Thymus (tissue), 11 donors: ENCODE measurements at regions not wholly inside any gene's neighbourhood (a gene's known extent, or its start where the extent isn't known, plus 50 kb on each side); places are given as distances from the start of the nearest gene placed in this dataset.

Experiments
- DNase-seq, 9 donors: peaks; one replicate each; pipeline ENCODE4 v3.0.0-alpha.2; 2013; ENCODE audit warnings: low spot score in 9 of 9, low read depth in 6 of 9, missing footprints in 1 of 9
- H3K27ac ChIP-seq, 2 donors: one replicate each; pipeline ENCODE4 v1.5.1; 2013; ENCODE audit warnings: control low read depth in 1 of 2, low read depth in 1 of 2, low read length in 1 of 2, mild to moderate bottlenecking in 1 of 2, moderate library complexity in 1 of 2
- H3K27me3 ChIP-seq, 2 donors: one replicate each; pipeline ENCODE4 v1.5.1; 2013; ENCODE audit warnings: low read length in 1 of 2; ENCODE audit not compliant: control insufficient read depth in 2 of 2, insufficient read depth in 1 of 2
- H3K36me3 ChIP-seq, 2 donors: one replicate each; pipeline ENCODE4 v1.5.1; 2013; ENCODE audit warnings: low read length in 1 of 2, mild to moderate bottlenecking in 1 of 2, moderate library complexity in 1 of 2; ENCODE audit not compliant: control insufficient read depth in 2 of 2, insufficient read depth in 2 of 2
- H3K4me1 ChIP-seq, 2 donors: one replicate each; pipeline ENCODE4 v1.5.1; 2013; ENCODE audit warnings: low read length in 2 of 2; ENCODE audit not compliant: control insufficient read depth in 2 of 2, insufficient read depth in 2 of 2
- H3K4me3 ChIP-seq, 2 donors: one replicate each; pipeline ENCODE4 v1.5.1; 2013; ENCODE audit warnings: low read length in 2 of 2, control low read depth in 1 of 2, mild to moderate bottlenecking in 1 of 2
- H3K9me3 ChIP-seq, 2 donors: one replicate each; pipeline ENCODE4 v1.5.1; 2013; ENCODE audit warnings: low read length in 1 of 2, mild to moderate bottlenecking in 1 of 2; ENCODE audit not compliant: control insufficient read depth in 2 of 2, insufficient read depth in 1 of 2
- WGBS: extraction: QIAGEN DNeasy Blood & Tissue Kit; methylation state at CpG from one replicate; pipeline ENCODE4 v1.1.7; 2013; 5-methylcytosine and 5-hydroxymethylcytosine counted together
- donor health status: healthy.

DNA sequence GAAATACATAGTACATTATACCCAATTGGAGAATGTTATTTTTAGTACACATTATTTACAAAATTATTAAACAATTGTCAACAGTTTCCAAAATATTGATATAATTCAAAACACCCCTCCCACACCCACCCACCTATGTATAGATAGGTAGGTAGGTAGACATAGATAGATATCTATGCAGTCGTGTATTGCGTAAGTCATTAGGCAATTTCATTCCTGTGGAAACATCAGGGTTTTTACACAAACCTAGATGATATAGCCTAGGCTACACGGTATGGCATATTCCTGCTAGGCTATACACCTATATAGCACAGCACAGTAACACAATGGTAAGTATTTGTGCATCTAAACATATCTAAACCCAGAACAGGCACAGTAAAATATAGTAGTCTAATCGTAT lies 377.3 kb downstream of the ANXA1 start:
- WGBS = 94% methylated on average over 4 of the region's 4 CpGs

DNA sequence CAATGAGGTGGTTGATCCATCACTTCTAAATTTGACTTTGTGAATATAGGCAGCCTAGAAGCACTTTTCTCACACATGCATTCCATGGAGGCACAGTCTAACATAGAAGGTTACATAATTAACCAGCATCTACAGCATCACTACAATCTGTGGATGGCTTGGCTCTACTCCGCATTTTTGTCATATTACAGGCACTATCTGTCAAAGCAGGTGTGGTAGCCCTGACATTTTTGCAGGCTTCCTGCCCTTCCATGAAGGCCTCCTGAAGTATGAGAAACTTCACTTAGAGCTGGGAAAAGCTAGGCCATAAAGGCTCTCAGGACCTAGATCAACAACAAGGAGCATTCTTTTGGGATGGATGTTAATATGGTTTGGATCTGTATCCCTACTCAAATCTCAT lies 378.0 kb downstream of the ANXA1 start:
- Histone ChIP-seq H3K4me3 (no peak overlapping the region), H3K4me1 (no peaks in the 10 kb centered on the region), H3K27ac (no peak overlapping the region), H3K36me3 (no peaks in the 10 kb centered on the region), H3K9me3 (no peaks in the 10 kb centered on the region), H3K27me3 (no peaks in the 10 kb centered on the region)
- DNase-seq = no peak
- 98% methylated on average over 1 of the region's 1 CpG for WGBS

More for the DNA sequence above, 377.3 kb downstream of the ANXA1 start:
- H3K4me3 ChIP-seq = no peak overlapping the region
- H3K9me3 ChIP-seq = no peaks in the 10 kb centered on the region
- H3K27me3 ChIP-seq = no peaks in the 10 kb centered on the region
- H3K4me1 ChIP-seq = no peaks in the 10 kb centered on the region
- H3K27ac ChIP-seq = no peak overlapping the region
- no peak for DNase-seq
- H3K36me3 ChIP-seq = no peaks in the 10 kb centered on the region

- no peak overlapping the region for H3K27ac ChIP-seq
- DNase-seq = no peak
- no peaks in the 10 kb centered on the region for H3K36me3 ChIP-seq
- WGBS = 93% methylated on average over 5 of the region's 5 CpGs
- no peak overlapping the region for H3K4me3 ChIP-seq
- no peaks in the 10 kb centered on the region for H3K4me1 ChIP-seq
- H3K27me3 ChIP-seq = no peaks in the 10 kb centered on the region
- H3K9me3 ChIP-seq = no peaks in the 10 kb centered on the region
Observed at GRCh38 chr9:73531051-73531532, 379.4 kb downstream of the ANXA1 start.

DNA sequence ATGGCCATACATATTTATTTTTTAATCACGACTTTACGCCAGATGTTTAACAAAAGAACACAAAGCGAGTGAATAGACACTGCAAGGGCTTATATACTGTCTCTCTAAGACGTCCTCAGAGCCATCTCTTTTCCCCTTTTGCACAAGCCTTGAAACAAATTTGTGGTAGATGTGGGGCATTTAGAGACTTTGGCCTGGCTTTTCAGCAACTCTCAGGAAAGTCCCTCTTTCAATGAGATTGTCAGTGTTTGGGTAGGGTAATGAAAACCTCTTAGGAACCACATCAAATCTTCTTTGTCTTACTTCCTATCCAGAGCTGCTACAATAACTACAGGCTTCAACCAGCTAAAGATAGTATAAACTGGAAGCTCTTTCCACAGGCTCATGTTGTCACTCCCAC lies 380.0 kb downstream of the ANXA1 start:
- Histone ChIP-seq H3K4me3 (no peak overlapping the region), H3K27ac (no peak overlapping the region), H3K36me3 (no peaks in the 10 kb centered on the region), H3K27me3 (no peaks in the 10 kb centered on the region), H3K9me3 (no peaks in the 10 kb centered on the region), H3K4me1 (no peaks in the 10 kb centered on the region)
- 66% methylated on average over 4 of the region's 4 CpGs for WGBS
- no peak for DNase-seq

DNA sequence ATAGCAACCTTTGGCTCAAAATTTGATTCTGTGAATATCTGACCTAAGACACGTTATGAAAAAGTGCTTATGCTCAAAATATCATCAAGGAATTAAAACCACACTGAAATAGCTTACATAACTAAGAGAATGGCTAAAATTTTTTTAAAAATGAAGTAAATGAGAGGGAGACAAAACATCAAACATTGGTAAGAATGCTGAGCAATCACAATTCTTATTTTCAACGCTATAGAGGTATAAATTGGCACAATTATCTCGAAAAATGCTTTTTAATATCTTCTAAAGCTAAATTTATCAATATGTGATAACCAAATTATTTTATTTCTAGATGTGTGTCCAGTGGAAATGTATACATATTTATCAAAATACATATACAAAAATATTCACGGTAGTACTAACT lies 381.3 kb downstream of the ANXA1 start:
- H3K4me3 ChIP-seq = no peak overlapping the region
- H3K4me1 ChIP-seq = no peaks in the 10 kb centered on the region
- whole genome bisulfite sequencing = 82% methylated on average over 4 of the region's 4 CpGs
- H3K27ac ChIP-seq = no peak overlapping the region
- no peaks in the 10 kb centered on the region for H3K9me3 ChIP-seq
- no peaks in the 10 kb centered on the region for H3K27me3 ChIP-seq
- DNase-seq = no peak
- no peaks in the 10 kb centered on the region for H3K36me3 ChIP-seq

- H3K4me1 ChIP-seq = no peaks in the 10 kb centered on the region
- no peak for DNase-seq
- WGBS = 95% methylated on average over 2 of the region's 2 CpGs
- H3K4me3 ChIP-seq = no peak overlapping the region
- H3K27me3 ChIP-seq = no peaks in the 10 kb centered on the region
- no peak overlapping the region for H3K27ac ChIP-seq
- H3K9me3 ChIP-seq = no peaks in the 10 kb centered on the region
- H3K36me3 ChIP-seq = no peaks in the 10 kb centered on the region
Observed at GRCh38 chr9:73536403-73536802, 384.7 kb downstream of the ANXA1 start.

GRCh38 chr9:73537561-73537960 lies 385.9 kb downstream of the ANXA1 start:
- H3K27me3 ChIP-seq = no peaks in the 10 kb centered on the region
- H3K4me3 ChIP-seq = no peak overlapping the region
- DNase-seq = no peak
- 93% methylated on average over 5 of the region's 5 CpGs for WGBS
- no peaks in the 10 kb centered on the region for H3K9me3 ChIP-seq
- H3K36me3 ChIP-seq = no peaks in the 10 kb centered on the region
- H3K4me1 ChIP-seq = no peaks in the 10 kb centered on the region
- no peak overlapping the region for H3K27ac ChIP-seq

DNA sequence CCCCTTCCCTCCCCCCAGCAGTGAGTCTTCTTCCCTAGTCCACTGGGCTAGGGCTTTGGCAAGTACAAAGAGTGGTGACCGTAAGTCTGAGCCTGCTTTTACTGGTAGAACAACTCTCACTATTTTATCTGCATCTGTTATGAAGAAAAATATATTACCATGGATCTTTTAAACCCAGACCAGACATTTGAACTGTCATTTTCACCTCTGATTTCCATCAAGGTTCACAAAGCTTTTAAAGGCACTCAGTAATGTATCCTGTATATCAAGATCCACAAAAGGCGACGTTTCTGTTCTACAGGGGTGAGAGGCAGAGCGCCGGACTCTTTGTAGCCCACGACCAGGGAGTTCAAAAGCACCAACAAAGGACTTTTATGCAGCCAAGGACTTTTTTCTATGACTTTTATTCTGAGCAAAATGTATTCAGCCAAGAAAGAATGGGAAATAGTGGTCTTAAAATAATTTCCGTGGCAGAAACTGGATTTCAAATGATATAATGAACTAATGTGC lies 388.3 kb downstream of the ANXA1 start:
- no peak for DNase-seq
- H3K27ac ChIP-seq = no peak overlapping the region
- WGBS = 90% methylated on average over 7 of the region's 7 CpGs
- no peak overlapping the region for H3K4me3 ChIP-seq
- H3K4me1 ChIP-seq = no peaks in the 10 kb centered on the region
- H3K36me3 ChIP-seq = no peaks in the 10 kb centered on the region
- no peaks in the 10 kb centered on the region for H3K27me3 ChIP-seq
- H3K9me3 ChIP-seq = no peaks in the 10 kb centered on the region

DNA sequence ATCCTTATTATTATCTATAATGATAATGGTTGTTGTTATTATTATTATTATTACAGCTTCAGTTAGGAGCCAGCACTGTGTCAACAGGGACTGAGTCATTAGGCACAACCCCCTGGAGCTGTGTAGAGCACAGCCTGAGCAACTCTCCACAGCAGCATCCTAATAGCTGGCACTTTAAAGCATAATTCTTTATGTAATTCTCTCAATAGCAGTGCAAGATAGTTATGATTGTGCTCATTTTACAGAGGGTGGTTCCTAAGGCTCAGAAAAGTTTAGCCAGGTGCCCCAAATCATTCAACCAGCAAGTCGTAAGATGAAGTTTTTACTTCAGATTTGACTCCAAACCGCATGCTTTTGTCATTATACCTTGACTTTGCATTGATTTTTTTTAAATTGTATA lies 390.3 kb downstream of the ANXA1 start:
- Histone ChIP-seq H3K27me3 (no peaks in the 10 kb centered on the region), H3K36me3 (no peaks in the 10 kb centered on the region), H3K27ac (no peak overlapping the region), H3K4me3 (no peak overlapping the region), H3K4me1 (no peaks in the 10 kb centered on the region), H3K9me3 (no peaks in the 10 kb centered on the region)
- no peak for DNase-seq
- WGBS = 68% methylated on average over 2 of the region's 2 CpGs

- no peaks in the 10 kb centered on the region for H3K27me3 ChIP-seq
Observed at GRCh38 chr9:73543727-73544126, 392.1 kb downstream of the ANXA1 start.

More at GRCh38 chr9:73543727-73544126, 392.1 kb downstream of the ANXA1 start:
- Histone ChIP-seq H3K4me3 (no peak overlapping the region), H3K9me3 (no peaks in the 10 kb centered on the region), H3K36me3 (no peaks in the 10 kb centered on the region), H3K27ac (no peak overlapping the region), H3K4me1 (no peaks in the 10 kb centered on the region)
- no peak for DNase-seq
